CD4-positive, alpha-beta memory T cell (primary cell): ENCODE measurements at regions not wholly inside any gene's neighbourhood (a gene's known extent, or its start where the extent isn't known, plus 50 kb on each side); places are given as distances from the start of the nearest gene placed in this dataset.
"Not testable (repeated sequence)": the region's sequence is repeated elsewhere in the genome, so short reads cannot be mapped to it uniquely, and the experiment has no call there.

Experiments used
- CTCF ChIA-PET: fragments of 350-600 bp; sonication (Branson Sonifier 250); formaldehyde crosslinking; loops from one replicate; lab custom pipeline; 2021; ENCODE audit warnings: inconsistent platforms; ENCODE audit not compliant: partially characterized antibody; lab: Charles Lee
- POLR2A ChIA-PET: fragments of 350-600 bp; sonication (Branson Sonifier 250); formaldehyde crosslinking; loops from one replicate; lab custom pipeline; 2021; ENCODE audit not compliant: partially characterized antibody; lab: Charles Lee
- DNase-seq, 5 donors: peaks; one replicate each; pipeline versions ENCODE4 v3.0.0 to v3.0.0-alpha.2; 2020 to 2022; ENCODE audit warnings: mixed read lengths in 1 of 5
- H3K27ac ChIP-seq: one replicate; pipeline ENCODE4 v1.7.0; 2013; ENCODE audit warnings: low read depth, low read length
- H3K27me3 ChIP-seq: 2 replicates; pipeline ENCODE4 v1.7.0; 2013; ENCODE audit warnings: mild to moderate bottlenecking, low read length, moderate library complexity; ENCODE audit not compliant: insufficient read depth
- H3K36me3 ChIP-seq: 2 replicates; pipeline ENCODE4 v1.7.0; 2013; ENCODE audit warnings: mild to moderate bottlenecking, low read length, moderate library complexity; ENCODE audit not compliant: insufficient read depth
- H3K4me1 ChIP-seq: 2 replicates; pipeline ENCODE4 v1.7.0; 2013; ENCODE audit warnings: mild to moderate bottlenecking, low read length, moderate library complexity; ENCODE audit not compliant: insufficient read depth
- H3K4me3 ChIP-seq, 2 donors: one replicate each; pipeline ENCODE4 v1.7.0; 2013; ENCODE audit warnings: low read length in 2 of 2, mild to moderate bottlenecking in 1 of 2
- H3K9me3 ChIP-seq, 2 donors: one replicate each; pipeline ENCODE4 v1.7.0; 2013; ENCODE audit warnings: low read length in 2 of 2, control low read depth in 1 of 2; ENCODE audit not compliant: control insufficient read depth in 1 of 2
- H3K27ac Mint-ChIP-seq, 7 donors: one replicate each; pipeline ENCODE4 v1.8.0; 2020 to 2021; ENCODE audit warnings: mixed read lengths in 7 of 7, mild to moderate bottlenecking in 6 of 7, inconsistent platforms in 3 of 7, moderate library complexity in 3 of 7
- H3K27me3 Mint-ChIP-seq, 2 donors: one replicate each; pipeline ENCODE4 v1.8.0; 2020 to 2021; ENCODE audit warnings: mixed read lengths in 2 of 2
- H3K36me3 Mint-ChIP-seq, 2 donors: one replicate each; pipeline ENCODE4 v1.8.0; 2020 to 2021; ENCODE audit warnings: mixed read lengths in 2 of 2, inconsistent platforms in 1 of 2, mild to moderate bottlenecking in 1 of 2
- H3K4me1 Mint-ChIP-seq, 4 donors: one replicate each; pipeline ENCODE4 v1.8.0; 2020 to 2021; ENCODE audit warnings: mixed read lengths in 4 of 4, mild to moderate bottlenecking in 1 of 4
- H3K4me3 Mint-ChIP-seq, 8 donors: one replicate each; pipeline ENCODE4 v1.8.0; 2020 to 2021; ENCODE audit warnings: mixed read lengths in 8 of 8, mild to moderate bottlenecking in 7 of 8, moderate library complexity in 6 of 8, inconsistent platforms in 3 of 8
- H3K9me3 Mint-ChIP-seq, 8 donors: one replicate each; pipeline ENCODE4 v1.8.0; 2020 to 2021; ENCODE audit warnings: mixed read lengths in 8 of 8, mild to moderate bottlenecking in 5 of 8, inconsistent platforms in 3 of 8, moderate library complexity in 1 of 8
- intact Hi-C: fragments of 100-400 bp; cut with micrococcal nuclease; formaldehyde crosslinking; loops from one replicate; pipeline ENCODE4 v1.15.1; 2023

DNA sequence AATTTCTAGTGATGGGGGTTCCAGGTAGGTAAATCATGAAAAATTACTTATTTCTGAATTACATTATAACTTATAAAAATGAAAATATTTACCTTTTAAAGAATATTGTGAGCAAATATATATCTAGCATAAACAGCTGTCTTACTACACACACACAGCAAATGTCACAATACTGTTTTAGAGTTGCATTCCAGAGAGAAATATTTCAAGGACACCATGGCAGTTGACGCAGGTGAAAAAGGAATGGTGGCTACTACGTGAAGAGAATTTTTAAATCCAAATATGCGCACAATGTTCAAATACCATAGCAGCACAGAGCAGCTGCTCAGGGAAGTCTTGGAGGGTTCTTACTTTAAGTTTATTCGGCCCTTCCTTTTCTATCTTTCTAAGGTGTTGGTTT lies 356.2 kb downstream of the CGGBP1 start:
- CTCF ChIA-PET: no interaction called here
- no peaks in the 10 kb centered on the region for H3K36me3 Mint-ChIP-seq
- H3K36me3 ChIP-seq: no peaks in the 10 kb centered on the region
- no peaks in the 10 kb centered on the region for H3K4me1 Mint-ChIP-seq
- H3K4me3 ChIP-seq: no peak overlapping the region
- POLR2A ChIA-PET: no interaction called here
- DNase-seq: no peak
- no peaks in the 10 kb centered on the region for H3K27me3 Mint-ChIP-seq
- H3K4me3 Mint-ChIP-seq: no peak overlapping the region
- no peak overlapping the region for H3K27ac ChIP-seq
- H3K4me1 ChIP-seq: no peaks in the 10 kb centered on the region
- H3K9me3 ChIP-seq: no peaks in the 10 kb centered on the region
- peaks cover 0 to 4% (median 0%) of the 10 kb centered on the region in 8 donors for H3K9me3 Mint-ChIP-seq
- intact Hi-C loops: no loop called here
- no peaks in the 10 kb centered on the region for H3K27me3 ChIP-seq
- H3K27ac Mint-ChIP-seq: no peak overlapping the region

DNA sequence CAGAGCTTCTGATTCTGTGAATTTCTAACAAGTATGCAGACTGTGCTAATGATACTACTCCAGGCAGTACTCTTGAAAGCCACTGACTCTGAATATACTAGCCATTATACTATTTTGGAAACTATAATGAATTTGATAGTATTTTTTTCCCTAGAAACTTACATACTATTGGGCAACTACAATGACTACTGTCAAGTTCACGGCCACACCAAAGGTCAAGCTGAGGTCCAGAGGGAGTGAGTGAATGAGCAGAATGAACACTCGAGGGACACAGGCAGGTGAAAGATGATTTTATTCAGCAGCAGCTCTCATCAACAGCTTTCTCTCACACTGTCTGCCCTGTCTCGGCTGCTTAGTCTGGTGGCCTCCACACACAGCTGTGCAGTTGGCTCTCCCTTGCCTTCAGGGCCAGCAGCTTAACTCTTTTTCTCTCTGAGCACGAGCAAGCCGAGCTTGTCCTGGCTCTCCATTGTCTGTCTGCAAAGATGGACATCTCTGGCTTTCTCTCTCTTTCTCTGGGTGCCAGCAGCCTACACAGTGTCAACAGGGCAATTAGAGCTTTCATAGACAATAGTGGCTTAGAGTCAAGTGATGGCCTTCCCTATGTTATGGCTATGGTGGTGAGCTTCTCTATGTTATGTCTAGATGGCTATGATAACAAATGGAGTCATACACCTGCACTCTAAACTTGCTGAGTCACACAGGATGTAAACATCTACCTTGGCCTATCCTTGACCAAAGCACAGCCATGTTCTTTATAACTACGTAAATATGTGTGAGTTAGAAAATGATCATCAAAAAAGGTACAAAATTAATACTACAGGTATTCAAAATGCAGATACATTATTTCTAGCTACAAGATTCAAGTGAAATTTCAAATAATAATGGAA lies 362.4 kb downstream of the CGGBP1 start:
- ChIA-PET CTCF (interaction anchor here (0.6 kb wide), 1 partner anchor 519 kb away, joined by 3 read pairs; no protein-coding TSS in a partner anchor), POLR2A (no interaction called here)
- no peaks in the 10 kb centered on the region for H3K9me3 ChIP-seq
- Mint-ChIP-seq H3K27me3 (no peaks in the 10 kb centered on the region), H3K4me3 (no peak overlapping the region), H3K9me3 (peaks cover 0 to 3% (median 0%) of the 10 kb centered on the region in 8 donors), H3K27ac (no peak overlapping the region), H3K4me1 (no peaks in the 10 kb centered on the region), H3K36me3 (no peaks in the 10 kb centered on the region)
- no peaks in the 10 kb centered on the region for H3K36me3 ChIP-seq
- DNase-seq: no peak
- intact Hi-C loops: no loop called here
- H3K4me3 ChIP-seq: no peak overlapping the region
- no peaks in the 10 kb centered on the region for H3K4me1 ChIP-seq
- H3K27ac ChIP-seq: no peak overlapping the region
- H3K27me3 ChIP-seq: no peaks in the 10 kb centered on the region

DNA sequence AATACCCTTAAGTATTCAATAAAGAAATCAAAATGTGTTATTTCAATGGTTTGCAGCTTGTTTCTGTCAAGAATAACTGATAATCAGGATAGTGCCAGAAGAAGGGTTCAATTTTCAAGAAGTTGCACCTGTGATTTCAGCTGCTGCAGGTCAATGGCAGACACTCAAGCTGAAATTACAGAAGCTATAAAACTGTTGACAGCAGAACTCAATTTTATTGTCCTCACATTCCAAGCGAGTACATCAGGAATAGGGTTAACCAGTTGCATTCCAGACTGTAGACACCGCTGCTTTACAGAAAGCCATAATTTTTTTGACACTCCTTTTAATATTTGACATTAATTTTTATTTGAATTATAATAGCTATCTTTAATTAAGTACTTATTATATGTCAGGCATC lies 364.1 kb downstream of the CGGBP1 start:
- Mint-ChIP-seq H3K4me3 (no peak overlapping the region), H3K4me1 (no peaks in the 10 kb centered on the region), H3K36me3 (no peaks in the 10 kb centered on the region), H3K27me3 (no peaks in the 10 kb centered on the region), H3K9me3 (peaks cover 0 to 3% (median 0%) of the 10 kb centered on the region in 8 donors), H3K27ac (no peak overlapping the region)
- no peaks in the 10 kb centered on the region for H3K36me3 ChIP-seq
- no peaks in the 10 kb centered on the region for H3K4me1 ChIP-seq
- ChIA-PET POLR2A (no interaction called here), CTCF (no interaction called here)
- no peak overlapping the region for H3K4me3 ChIP-seq
- no peaks in the 10 kb centered on the region for H3K9me3 ChIP-seq
- DNase-seq: no peak
- no peak overlapping the region for H3K27ac ChIP-seq
- no peaks in the 10 kb centered on the region for H3K27me3 ChIP-seq
- intact Hi-C loops: no loop called here

DNA sequence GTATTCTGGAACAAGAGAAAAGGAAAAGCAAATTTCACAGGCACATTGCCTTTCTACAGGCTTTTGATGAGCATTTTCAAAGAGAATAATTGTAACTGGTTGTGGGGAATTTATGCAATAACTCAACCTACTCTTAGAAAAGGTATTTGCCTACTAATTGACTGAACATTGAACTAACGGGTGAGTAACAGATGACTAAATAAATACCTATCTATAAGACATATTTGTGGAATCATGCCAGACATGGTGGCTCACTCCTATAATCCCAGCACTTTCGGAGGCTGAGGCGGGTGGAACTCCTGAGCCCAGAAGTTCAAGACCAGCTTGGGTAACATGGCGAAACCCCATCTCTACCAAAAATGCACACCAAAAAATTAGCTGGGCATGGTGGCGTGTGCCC lies 367.7 kb downstream of the CGGBP1 start:
- Mint-ChIP-seq H3K27me3 (no peaks in the 10 kb centered on the region), H3K4me3 (no peak overlapping the region), H3K27ac (no peak overlapping the region), H3K9me3 (peaks cover 0 to 5% (median 0%) of the 10 kb centered on the region in 8 donors), H3K36me3 (no peaks in the 10 kb centered on the region), H3K4me1 (no peaks in the 10 kb centered on the region)
- no peak for DNase-seq
- Histone ChIP-seq H3K27me3 (no peaks in the 10 kb centered on the region), H3K36me3 (no peaks in the 10 kb centered on the region), H3K27ac (no peak overlapping the region), H3K4me1 (no peaks in the 10 kb centered on the region), H3K4me3 (no peak overlapping the region), H3K9me3 (no peaks in the 10 kb centered on the region)
- intact Hi-C loops: no loop called here
- POLR2A ChIA-PET: no interaction called here
- CTCF ChIA-PET: no interaction called here

DNA sequence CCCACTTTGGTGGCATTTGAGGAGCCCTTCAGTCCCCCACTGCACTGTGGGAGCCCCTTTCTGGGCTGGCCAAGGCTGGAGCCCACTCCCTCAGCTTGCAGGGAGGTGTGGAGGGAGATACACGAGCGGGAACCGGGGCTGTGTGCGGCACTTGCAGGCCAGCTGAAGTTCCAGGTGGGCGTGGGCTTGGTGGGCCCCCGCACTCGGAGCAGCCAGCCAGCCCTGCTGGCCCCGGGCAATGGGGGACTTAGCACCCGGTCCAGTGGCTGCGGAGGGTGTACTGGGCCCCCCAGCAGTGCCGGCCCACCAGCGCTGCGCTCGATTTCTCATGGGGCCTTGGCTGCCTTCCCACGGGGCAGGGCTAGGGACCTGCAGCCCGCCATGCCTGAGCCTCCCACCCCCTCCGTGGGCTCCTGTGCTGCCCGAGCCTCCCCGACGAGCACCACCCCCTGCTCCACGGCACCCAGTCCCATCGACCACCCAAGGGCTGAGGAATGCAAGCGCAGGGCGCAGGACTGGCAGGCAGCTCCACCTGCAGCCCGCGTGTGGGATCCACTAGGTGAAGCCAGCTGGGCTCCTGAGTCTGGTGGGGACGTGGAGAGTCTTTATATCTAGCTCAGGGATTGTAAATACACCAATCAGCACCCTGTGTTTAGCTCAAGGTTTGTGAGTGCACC lies 379.7 kb downstream of the CGGBP1 start:
- POLR2A ChIA-PET, intact Hi-C loops, H3K27me3 ChIP-seq, H3K4me1 ChIP-seq, H3K4me3 Mint-ChIP-seq, H3K27ac ChIP-seq, H3K36me3 ChIP-seq, H3K9me3 Mint-ChIP-seq, H3K9me3 ChIP-seq, H3K27me3 Mint-ChIP-seq, DNase-seq, H3K4me1 Mint-ChIP-seq, H3K36me3 Mint-ChIP-seq, CTCF ChIA-PET, H3K4me3 ChIP-seq, H3K27ac Mint-ChIP-seq: not testable (repeated sequence)

DNA sequence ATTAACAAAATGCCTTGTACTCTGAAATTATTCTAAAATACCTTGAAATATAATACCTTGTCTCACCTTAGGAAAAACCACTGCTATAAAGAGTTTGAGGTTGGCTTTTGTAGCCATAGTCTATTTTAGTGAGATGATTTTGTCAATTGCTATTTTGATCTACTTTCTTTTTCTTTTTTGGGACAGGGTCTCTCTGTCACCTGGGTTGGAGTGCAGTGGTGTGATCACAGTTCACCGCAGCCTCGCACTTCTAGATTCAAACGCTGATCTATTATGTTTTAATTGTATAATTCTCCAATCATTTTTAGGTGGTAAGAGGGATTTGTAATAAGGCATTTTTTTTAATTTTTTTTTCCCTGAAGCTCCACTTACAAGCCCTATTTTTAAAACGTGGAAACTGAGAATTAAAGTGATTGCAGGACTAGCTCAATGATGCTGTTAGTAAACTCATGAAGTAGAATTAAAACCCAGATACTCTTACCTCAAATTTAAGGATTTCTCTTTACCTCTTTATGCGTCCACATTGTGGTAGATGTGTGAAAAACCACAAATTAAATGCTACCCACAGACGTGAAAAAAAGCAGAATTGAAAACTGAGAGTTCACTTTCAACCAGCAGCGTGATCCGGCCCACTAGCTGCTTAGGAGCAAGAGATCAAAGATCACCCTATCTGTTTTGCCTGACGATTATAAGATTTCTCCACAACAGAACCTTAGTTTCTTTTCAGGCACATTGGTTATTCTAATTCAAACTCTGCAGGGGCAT lies 384.2 kb downstream of the CGGBP1 start:
- H3K4me1 Mint-ChIP-seq: peaks cover 0 to 3% (median under 1%) of the 10 kb centered on the region in 4 donors
- no peaks in the 10 kb centered on the region for H3K27me3 Mint-ChIP-seq
- no peaks in the 10 kb centered on the region for H3K36me3 ChIP-seq
- H3K9me3 ChIP-seq: no peaks in the 10 kb centered on the region
- no peak for DNase-seq
- no peaks in the 10 kb centered on the region for H3K36me3 Mint-ChIP-seq
- intact Hi-C loops: no loop called here
- no peaks in the 10 kb centered on the region for H3K4me1 ChIP-seq
- CTCF ChIA-PET: no interaction called here
- no peak overlapping the region for H3K4me3 ChIP-seq
- POLR2A ChIA-PET: no interaction called here
- no peak overlapping the region for H3K4me3 Mint-ChIP-seq
- H3K27ac Mint-ChIP-seq: no peak overlapping the region
- H3K27me3 ChIP-seq: no peaks in the 10 kb centered on the region
- no peaks in the 10 kb centered on the region for H3K9me3 Mint-ChIP-seq
- no peak overlapping the region for H3K27ac ChIP-seq

DNA sequence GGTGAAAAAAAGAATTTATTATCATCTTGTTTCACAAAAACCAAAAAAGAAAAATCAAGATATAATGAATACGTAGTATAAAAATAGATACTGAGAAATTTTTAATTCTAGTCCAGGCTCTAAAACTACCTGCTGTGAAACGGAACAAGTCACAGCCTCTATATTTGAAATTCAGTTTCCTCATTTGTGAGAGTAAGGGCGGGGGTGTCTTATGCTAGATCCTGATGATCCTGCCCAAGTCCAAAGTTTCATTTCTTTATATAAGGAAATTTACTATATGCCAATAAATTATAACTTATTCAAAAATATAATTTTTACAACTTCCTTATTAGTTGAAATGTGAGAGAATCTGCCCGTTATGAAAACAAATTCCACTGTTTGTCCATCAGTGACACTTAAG lies 385.7 kb downstream of the CGGBP1 start:
- no peaks in the 10 kb centered on the region for H3K9me3 Mint-ChIP-seq
- no peaks in the 10 kb centered on the region for H3K27me3 ChIP-seq
- no peak overlapping the region for H3K27ac ChIP-seq
- no peak overlapping the region for H3K4me3 Mint-ChIP-seq
- ChIA-PET CTCF (no interaction called here), POLR2A (no interaction called here)
- H3K27me3 Mint-ChIP-seq: no peaks in the 10 kb centered on the region
- H3K9me3 ChIP-seq: no peaks in the 10 kb centered on the region
- H3K27ac Mint-ChIP-seq: no peak overlapping the region
- peaks cover 0 to 3% (median under 1%) of the 10 kb centered on the region in 4 donors for H3K4me1 Mint-ChIP-seq
- intact Hi-C loops: no loop called here
- H3K4me3 ChIP-seq: no peak overlapping the region
- no peaks in the 10 kb centered on the region for H3K36me3 Mint-ChIP-seq
- H3K4me1 ChIP-seq: no peaks in the 10 kb centered on the region
- DNase-seq: no peak
- no peaks in the 10 kb centered on the region for H3K36me3 ChIP-seq
